ENCODE measurements at regions not wholly inside any gene's neighbourhood (a gene's known extent, or its start where the extent isn't known, plus 50 kb on each side); places are given as distances from the start of the nearest gene placed in this dataset.

DNA sequence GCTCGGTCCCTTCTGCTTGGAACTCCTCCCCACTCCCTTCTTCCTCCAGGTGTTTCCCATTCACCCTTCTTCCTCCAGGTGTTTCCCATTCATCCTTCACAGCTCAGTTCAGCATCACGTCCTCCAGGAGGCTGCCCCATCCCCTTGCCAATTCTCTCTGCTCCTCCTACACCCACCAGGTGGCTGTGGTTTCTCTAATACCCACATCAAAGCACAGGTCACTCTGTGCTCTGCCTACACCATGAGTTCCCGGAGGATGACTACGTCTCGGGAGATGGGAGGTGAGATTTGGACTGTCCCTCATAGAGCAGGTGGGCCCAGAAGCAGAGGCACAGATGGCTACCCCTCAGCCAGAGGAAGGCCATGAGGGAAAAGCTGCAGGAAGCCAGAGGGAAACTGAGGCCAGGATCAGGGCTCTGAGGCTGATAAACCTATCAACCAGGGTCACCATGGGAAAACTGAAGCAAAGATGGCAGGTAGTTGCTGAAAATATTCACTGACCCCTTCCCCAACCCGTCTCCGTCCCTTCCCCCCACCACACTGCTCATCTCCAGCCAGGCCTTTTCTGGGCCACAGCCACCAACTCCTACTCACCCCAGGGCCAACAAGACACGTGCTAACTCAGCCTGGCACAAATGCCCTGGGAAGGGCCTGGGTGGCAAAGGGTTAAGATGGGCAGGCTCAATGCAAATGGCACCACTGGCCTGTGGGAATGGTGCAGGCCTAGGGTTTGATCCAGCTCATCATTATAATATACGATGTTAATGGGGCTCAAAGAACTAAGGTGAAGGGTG lies 56.6 kb upstream of the CPXM2 start:
- no peak for TF ChIP-seq RAD21 (IDR thresholded peaks at IDR 0.05; ENCODE audit: low read length)
- TF ChIP-seq MXI1 (IDR thresholded peaks at IDR 0.05; ENCODE audit: borderline replicate concordance, low read depth, low read length) = no peak
- TF ChIP-seq MAZ (IDR thresholded peaks at IDR 0.05; ENCODE audit: borderline replicate concordance, low read depth, low read length) = no peak
- no peak for TF ChIP-seq RCOR1 (IDR thresholded peaks at IDR 0.05; ENCODE audit: insufficient replicate concordance, low read length)
- no peak for TF ChIP-seq MAFK (IDR thresholded peaks at IDR 0.05; ENCODE audit: low read depth, low read length)
- TF ChIP-seq, protein P1, sequence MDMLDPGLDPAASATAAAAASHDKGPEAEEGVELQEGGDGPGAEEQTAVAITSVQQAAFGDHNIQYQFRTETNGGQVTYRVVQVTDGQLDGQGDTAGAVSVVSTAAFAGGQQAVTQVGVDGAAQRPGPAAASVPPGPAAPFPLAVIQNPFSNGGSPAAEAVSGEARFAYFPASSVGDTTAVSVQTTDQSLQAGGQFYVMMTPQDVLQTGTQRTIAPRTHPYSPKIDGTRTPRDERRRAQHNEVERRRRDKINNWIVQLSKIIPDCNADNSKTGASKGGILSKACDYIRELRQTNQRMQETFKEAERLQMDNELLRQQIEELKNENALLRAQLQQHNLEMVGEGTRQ (IDR thresholded peaks at IDR 0.05; ENCODE audit: low read depth, low read length) = no peak
- TF ChIP-seq CHD1 (IDR thresholded peaks at IDR 0.05; ENCODE audit: low read depth, low read length) = no peak
- TF ChIP-seq NFE2L2 (IDR thresholded peaks at IDR 0.05; ENCODE audit: low read depth, low read length) = no peak
- TF ChIP-seq RFX5 (IDR thresholded peaks at IDR 0.05; ENCODE audit: low read depth, low read length) = no peak
- TF ChIP-seq POLR2A (IDR thresholded peaks at IDR 0.05; ENCODE audit: low read depth, low read length) = no peak
- TF ChIP-seq BHLHE40 (IDR thresholded peaks at IDR 0.05; ENCODE audit: low read depth, low read length) = no peak
- no peak for TF ChIP-seq CEBPB (IDR thresholded peaks at IDR 0.05; ENCODE audit: low read depth, low read length)
- no peak for TF ChIP-seq FOS (IDR thresholded peaks at IDR 0.05; ENCODE audit: low read depth, low read length)
- TF ChIP-seq, protein P2, sequence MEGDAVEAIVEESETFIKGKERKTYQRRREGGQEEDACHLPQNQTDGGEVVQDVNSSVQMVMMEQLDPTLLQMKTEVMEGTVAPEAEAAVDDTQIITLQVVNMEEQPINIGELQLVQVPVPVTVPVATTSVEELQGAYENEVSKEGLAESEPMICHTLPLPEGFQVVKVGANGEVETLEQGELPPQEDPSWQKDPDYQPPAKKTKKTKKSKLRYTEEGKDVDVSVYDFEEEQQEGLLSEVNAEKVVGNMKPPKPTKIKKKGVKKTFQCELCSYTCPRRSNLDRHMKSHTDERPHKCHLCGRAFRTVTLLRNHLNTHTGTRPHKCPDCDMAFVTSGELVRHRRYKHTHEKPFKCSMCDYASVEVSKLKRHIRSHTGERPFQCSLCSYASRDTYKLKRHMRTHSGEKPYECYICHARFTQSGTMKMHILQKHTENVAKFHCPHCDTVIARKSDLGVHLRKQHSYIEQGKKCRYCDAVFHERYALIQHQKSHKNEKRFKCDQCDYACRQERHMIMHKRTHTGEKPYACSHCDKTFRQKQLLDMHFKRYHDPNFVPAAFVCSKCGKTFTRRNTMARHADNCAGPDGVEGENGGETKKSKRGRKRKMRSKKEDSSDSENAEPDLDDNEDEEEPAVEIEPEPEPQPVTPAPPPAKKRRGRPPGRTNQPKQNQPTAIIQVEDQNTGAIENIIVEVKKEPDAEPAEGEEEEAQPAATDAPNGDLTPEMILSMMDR (conservative IDR thresholded peaks at IDR 0.05; ENCODE audit: low read depth, low read length) = no peak
- TF ChIP-seq SMC3 (IDR thresholded peaks at IDR 0.05; ENCODE audit: low read depth, low read length) = no peak
- TF ChIP-seq, protein P3, sequence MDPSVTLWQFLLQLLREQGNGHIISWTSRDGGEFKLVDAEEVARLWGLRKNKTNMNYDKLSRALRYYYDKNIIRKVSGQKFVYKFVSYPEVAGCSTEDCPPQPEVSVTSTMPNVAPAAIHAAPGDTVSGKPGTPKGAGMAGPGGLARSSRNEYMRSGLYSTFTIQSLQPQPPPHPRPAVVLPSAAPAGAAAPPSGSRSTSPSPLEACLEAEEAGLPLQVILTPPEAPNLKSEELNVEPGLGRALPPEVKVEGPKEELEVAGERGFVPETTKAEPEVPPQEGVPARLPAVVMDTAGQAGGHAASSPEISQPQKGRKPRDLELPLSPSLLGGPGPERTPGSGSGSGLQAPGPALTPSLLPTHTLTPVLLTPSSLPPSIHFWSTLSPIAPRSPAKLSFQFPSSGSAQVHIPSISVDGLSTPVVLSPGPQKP (IDR thresholded peaks at IDR 0.05; ENCODE audit: borderline replicate concordance, low read depth, low read length) = no peak
- in situ Hi-C loops (cut with MboI; ENCODE audit: low sequenced_read_pairs) (no loop called here), dilution Hi-C loops (cut with HindIII; ENCODE audit: low sequenced_read_pairs, unreplicated experiment) (no loop called here), intact Hi-C loops (cut with micrococcal nuclease) (no loop called here)
- Histone ChIP-seq H3K4me3 (ENCODE audit: insufficient read depth, low read depth, low read length) (no peak overlapping the region), H3K4me1 (ENCODE audit: control insufficient read depth, insufficient read depth, low read length) (no peaks in the 10 kb centered on the region), H3K27me3 (ENCODE audit: control insufficient read depth, insufficient read depth, low read length) (no peaks in the 10 kb centered on the region), H3K27ac (ENCODE audit: insufficient read depth, low read length) (no peak overlapping the region), H2AFZ (replicated peaks; ENCODE audit: low read length, poor library complexity) (no peak overlapping the region), H2AK5ac (ENCODE audit: low read depth, low read length) (no peak overlapping the region), H3K4ac (ENCODE audit: low read depth, low read length) (no peak overlapping the region), H4K91ac (ENCODE audit: insufficient read depth, low read depth, low read length) (no peak overlapping the region), H3K9me1 (ENCODE audit: insufficient read depth, low read length) (no peaks in the 10 kb centered on the region), H3K9ac (ENCODE audit: low read depth, low read length) (no peak overlapping the region), H3K9me3 (ENCODE audit: control insufficient read depth, insufficient read depth, low read length) (peaks cover 23% of the 10 kb centered on the region), H3K36me3 (ENCODE audit: control insufficient read depth, insufficient read depth, low read length) (no peaks in the 10 kb centered on the region), H3K79me1 (ENCODE audit: low read depth in 1 of 2, low read length in 2 of 2) (no peaks in the 10 kb centered on the region), H2BK20ac (ENCODE audit: low read depth, low read length) (no peak overlapping the region), H3K23ac (ENCODE audit: low read depth, low read length) (no peak overlapping the region), H2BK120ac (ENCODE audit: low read depth, low read length) (no peak overlapping the region), H3K4me2 (ENCODE audit: low read depth, low read length) (no peak overlapping the region), H2BK5ac (ENCODE audit: low read depth, low read length, poor library complexity, severe bottlenecking) (no peak overlapping the region), H4K20me1 (ENCODE audit: insufficient read depth, low read length) (no peaks in the 10 kb centered on the region), H2BK15ac (ENCODE audit: low read depth, low read length) (no peak overlapping the region), H3K56ac (ENCODE audit: extremely low read depth, insufficient read depth, low read length) (no peak overlapping the region), H3K18ac (ENCODE audit: low read depth, low read length) (no peak overlapping the region), H3K14ac (replicated peaks; ENCODE audit: low read depth, low read length) (no peak overlapping the region), H4K5ac (ENCODE audit: low read depth, low read length) (no peak overlapping the region), H2AK9ac (replicated peaks; ENCODE audit: low read depth, low read length, poor library complexity) (no peak overlapping the region), H4K8ac (ENCODE audit: low read depth in 2 of 2, low read length in 2 of 2) (no peak overlapping the region)
- ChIA-PET CTCF (no interaction called here), POLR2A (ENCODE audit: unreplicated experiment) (no interaction called here)
- ATAC-seq (ENCODE audit: low read depth) (no peak), DNase-seq (no peak)
- WGBS, 2 experiments (ENCODE audit: extremely low coverage in 2 of 2, insufficient read length in 1 of 2) = 90% methylated on average over 1 of the region's 9 CpGs; no CpG with 5 or more reads in 1 of the 2 experiments
- BruUV-seq (replicated peaks) = no TSS peak
